ENCODE measurements at regions not wholly inside any gene's neighbourhood (a gene's known extent, or its start where the extent isn't known, plus 50 kb on each side); places are given as distances from the start of the nearest gene placed in this dataset.

DNA sequence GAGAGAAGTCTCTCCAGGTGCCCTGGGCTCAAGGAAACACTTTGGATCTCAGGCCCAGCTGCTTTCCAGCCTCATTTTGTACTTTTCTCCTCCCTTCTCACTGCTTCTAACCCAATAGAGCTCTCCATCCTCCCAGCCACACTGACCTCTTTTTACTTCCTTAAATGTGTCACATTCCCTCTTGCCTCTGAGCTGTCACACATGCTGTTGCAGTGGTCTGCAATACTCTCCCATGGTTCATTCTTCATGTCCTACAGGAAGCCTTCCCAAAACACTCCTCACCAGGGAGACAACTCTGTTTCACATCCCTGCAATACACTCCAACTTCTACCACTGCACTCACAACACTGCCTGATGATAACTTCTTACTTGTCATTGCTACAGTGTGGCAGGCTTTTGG is 242.1 kb upstream of the DYNLRB2 start:
- DNase-seq, result no peak

DNA sequence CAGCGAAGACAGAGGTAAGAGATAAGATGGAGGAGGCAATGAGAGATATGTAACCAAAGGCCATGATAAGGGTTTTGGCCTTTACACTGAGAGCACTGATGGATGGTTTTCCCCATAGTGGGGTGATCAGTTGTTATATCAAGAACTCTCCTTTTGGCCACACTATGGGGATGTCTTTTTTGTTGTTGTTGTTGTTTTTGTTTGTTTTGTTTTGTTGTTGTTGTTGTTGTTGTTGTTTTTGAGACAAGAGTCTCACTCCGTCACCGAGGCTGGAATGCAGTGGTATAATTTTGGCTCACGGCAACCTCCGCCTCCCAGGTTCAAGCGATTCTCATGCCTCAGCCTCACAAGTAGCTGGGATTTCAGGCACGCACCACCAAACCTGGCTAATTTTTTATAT is 244.8 kb upstream of the DYNLRB2 start:
- DNase-seq, result no peak

DNA sequence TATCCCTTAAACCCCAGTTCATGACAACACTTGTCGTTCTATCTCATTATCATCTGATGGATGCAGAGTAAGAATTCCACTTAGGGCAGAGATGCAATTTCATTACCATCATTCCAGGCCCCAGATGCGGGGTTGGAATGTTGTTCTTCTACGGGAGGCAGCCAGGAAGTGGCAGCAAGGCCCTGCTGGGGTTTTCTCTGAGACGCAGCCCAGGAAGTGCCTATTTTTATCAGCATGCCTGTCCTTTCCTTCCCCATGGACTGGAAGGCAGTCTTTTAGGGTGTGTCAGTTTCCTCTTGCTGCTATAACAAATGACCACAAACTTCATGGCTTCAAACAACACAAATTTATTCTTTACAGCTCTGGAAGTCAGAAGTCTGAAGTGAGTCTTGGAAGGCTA is 246.6 kb upstream of the DYNLRB2 start:
- no peak for DNase-seq

DNA sequence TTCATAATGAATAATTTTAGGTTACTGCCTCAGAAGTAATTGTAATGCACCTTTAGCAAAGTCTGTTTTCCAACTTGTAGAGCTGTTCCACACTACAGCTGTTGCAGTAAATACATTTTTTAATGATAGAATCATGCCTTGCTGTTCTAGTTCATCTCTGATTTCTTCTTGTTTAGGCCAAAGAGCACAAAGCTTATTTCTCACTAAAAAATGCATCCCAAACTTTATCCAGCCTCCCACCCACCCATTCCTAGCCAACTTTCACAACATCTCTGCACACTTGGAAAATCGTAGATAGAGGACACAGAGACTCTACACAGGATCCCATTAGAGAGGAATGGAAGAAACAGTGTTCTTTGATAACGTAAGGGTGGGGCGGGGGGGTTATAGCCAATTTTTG is 252.2 kb upstream of the DYNLRB2 start:
- DNase-seq, result no peak

DNA sequence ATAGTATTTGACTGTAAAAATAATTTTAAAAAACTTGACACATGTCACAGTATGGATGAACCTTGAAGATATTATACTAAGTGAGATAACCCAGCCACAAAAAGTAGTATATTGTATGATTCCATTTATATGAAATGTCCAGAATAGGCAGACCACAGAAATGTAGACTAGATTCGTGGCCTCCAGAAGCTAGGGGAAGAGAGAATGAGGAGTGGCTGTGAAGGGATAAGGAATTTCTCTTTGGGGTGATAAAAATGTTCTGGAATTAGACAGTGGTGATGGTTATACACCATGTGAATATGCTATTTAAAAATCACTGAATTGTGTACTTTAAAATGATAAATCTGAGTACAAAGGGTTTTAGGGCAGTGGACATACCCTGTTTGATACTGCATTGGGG is 253.1 kb upstream of the DYNLRB2 start:
- DNase-seq, result no peak

DNA sequence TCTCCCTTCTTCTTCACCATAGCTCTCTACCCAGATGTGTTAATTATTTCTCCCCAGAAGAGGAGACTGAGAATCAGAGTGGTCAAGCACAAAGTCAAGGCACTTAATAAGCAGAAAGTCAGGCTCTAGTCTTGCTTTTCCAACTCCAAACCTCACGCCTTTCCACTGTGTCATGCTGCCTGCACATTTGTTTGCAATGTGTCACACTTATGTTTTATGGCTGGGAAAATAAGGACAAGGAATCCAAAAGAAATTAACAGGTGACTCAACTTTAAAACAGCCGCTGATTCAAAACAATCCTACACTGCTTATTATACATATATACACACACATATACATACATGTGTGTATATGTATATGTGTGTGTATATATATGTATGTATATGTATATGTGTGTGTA is 255.7 kb upstream of the DYNLRB2 start:
- DNase-seq, result no peak

DNA sequence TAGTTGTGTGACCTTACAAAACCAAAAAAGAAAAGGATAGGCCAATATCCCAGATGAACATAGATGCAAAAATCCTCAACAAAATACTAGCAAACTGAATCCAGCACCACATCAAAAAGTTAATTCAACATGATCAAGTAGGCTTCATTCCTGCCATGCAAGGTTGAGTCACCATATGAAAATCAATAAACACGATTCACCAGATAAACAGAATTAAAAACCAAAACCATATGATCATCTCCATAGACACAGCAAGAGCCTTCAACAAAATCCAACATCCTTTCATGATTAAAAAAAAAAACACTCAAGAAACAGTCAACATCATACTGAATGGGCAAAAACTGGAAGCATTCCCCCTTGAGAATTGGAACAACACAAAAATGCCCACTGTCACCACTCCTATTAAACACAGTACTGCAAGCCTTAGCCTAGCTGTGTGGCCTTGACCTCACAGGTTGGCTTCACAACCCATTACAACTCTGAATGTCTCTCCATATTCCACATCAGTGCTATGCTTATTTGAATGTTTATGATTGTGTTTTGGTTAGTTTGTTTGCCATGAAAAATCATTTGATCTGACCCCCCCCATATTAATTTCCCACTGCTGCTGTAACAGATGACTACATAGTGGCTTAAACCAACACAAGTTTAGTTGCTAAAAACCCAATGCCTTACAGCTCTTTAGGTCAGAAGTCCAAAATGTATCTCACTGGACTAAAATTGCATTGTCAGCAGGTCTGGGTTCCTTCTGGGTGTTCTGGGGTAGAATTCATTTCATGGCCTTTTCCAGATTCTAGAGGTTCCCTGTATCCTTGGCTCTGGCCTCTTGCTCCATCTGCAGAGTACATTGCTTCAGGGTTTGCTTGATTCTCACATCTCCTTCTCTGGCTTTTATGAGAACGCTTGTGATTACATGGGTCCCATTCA is 257.1 kb upstream of the DYNLRB2 start:
- DNase-seq, result no peak

DNA sequence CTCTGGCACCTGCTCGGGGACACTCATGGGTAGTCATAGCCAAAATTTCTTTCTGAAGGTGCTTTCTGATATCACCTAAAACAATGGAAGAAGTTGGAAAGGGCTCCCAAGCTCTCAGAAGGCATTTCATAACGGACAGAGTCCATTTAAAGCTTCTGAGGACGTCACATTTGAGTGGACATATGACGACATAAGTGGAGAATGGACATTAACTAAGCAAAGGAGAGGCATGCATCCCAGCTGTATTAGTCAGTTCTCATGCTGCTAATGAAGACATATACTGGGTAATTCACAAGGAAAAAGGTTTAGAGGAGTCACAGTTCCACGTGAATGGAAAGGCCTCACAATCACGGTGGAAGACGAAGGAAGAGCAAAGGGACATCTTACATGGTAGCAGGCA is 260.2 kb upstream of the DYNLRB2 start:
- DNase-seq, result no peak

DNA sequence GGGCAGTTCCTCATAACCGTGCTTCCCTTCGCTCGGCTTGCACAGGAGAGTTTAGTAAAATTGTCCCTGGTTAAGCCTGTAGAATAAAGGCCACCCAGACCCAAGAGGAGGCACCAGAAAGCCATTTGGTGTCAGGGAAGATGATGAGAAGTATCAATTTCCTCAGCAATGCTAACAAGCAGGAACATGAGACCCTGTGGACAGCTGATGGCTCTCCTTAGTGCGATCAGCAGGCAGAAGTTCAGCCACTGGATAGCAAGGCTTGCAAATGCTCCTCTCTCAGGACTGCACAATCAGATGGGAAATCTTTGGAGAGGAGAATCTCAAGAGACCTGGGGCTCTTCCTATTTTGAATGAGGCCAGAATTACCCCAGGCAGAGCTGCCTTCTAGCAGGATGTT is 261.1 kb upstream of the DYNLRB2 start:
- no peak for DNase-seq

DNA sequence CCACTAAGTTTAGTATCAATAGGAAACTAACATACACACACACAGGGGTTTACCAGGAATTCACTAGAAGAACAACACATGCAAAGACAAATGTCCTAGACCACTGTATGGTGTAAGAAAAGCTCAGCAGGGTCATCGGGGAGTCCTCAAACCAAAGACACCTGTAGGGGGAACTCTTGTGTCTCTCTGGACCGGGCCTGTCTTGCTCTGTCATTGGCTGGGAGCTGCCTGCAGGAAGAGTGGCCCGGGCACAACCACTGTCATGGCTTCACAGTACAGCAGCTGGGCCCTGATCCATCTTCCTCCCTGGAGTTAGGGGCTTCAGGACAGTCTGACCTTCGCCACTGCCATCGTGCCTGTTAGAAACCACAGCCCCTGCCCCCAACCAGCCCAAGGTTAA is 263.6 kb upstream of the DYNLRB2 start:
- DNase-seq, result no peak

DNA sequence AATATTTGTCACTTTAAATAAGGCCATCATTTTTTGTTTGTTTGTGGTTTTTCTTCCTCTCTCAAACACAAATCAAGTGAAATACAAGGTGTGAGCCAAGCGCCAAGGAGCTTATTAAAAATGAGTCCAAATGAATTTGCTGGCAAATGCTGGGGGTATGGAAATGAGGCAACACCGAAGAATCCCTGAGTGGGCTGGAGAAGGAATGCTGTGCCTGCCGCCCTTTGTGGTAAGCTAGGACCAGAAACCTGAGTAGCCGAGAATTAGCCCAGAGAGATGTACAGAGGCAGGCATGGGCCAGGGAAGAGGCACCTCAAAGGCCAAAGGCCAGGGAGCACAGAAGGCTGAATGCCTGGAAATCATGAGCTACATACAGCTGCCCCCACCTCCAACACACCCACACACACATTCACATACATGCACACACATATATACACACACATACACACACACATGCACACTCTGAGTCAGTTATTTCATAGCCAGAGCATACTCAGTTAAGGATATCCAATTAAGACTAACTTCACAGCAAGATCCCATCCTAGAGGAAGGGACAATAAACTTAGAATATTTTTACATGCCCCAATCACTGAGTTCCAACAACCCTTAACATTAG is 266.1 kb upstream of the DYNLRB2 start:
- DNase-seq, result no peak

DNA sequence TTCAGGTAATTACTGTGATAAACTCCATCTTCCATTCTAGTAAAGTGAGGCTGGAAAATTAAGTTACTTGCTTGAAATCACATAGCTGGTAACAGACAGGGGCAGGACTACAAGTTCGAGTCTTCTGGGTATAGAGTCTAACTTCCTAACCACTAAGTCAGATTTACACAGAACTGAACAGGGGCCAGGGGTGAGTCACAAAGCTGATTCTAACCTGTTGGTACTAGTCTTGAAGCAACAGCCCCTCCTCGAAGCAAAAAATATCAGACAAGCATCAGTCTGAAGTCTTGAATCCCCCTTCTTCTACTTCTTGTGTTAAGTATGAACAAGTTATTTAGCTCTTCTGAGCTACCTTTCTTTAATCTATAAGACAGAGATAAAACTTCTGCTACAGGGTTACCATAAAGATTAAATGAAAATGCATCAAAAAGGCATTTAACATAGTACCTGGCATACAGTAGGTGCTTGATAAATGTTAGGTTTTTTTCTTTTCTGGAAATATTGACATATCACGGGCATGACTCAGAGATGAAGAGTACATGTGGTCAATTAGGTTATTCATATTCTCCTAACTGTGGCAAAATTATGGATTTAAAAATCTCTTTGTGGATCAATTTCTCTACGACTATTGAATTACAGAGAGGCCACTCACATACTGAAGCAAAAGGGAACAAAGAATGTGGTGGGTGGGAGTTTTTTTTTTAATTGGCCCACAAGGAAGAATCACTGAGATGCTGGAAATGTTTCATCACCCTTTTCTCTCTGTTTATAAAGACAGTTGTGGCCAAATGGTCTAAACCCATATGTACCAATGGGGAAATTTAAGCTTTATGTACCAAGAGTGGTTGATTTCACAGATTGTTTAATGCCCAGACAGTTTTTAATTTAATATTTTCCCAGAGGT is 266.9 kb upstream of the DYNLRB2 start:
- DNase-seq, result no peak

DNA sequence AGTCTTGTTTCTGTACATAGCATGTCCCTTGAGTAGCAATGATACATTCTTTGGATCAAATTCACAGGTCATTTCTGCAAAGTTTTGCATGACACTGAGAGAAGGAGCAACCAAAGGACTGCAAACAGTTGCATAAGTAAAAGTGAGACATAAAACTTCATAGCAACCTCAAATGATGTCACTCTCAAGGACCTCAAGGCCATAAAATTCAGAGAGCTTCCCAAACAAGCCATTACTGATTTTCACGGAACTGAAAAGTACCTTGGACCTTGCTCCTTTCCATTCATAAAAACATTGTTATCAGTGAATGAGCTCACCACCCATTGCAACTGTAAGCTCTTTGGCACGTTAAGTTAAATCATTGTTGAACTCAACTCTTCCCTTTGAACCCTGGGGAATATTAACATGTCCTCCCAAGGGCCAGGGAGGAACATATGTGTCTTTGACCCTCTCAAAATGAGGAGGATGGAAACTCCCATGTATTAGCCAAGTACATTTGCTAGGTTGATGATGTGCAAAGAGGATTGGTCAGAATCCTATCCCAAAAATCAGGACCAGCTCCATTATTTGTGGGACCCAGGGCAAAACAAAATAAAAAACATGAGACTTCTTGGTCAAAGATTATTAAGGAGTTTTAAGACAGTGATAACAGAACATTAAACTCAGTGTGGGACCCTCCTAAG is 275.0 kb upstream of the DYNLRB2 start:
- no peak for DNase-seq

DNA sequence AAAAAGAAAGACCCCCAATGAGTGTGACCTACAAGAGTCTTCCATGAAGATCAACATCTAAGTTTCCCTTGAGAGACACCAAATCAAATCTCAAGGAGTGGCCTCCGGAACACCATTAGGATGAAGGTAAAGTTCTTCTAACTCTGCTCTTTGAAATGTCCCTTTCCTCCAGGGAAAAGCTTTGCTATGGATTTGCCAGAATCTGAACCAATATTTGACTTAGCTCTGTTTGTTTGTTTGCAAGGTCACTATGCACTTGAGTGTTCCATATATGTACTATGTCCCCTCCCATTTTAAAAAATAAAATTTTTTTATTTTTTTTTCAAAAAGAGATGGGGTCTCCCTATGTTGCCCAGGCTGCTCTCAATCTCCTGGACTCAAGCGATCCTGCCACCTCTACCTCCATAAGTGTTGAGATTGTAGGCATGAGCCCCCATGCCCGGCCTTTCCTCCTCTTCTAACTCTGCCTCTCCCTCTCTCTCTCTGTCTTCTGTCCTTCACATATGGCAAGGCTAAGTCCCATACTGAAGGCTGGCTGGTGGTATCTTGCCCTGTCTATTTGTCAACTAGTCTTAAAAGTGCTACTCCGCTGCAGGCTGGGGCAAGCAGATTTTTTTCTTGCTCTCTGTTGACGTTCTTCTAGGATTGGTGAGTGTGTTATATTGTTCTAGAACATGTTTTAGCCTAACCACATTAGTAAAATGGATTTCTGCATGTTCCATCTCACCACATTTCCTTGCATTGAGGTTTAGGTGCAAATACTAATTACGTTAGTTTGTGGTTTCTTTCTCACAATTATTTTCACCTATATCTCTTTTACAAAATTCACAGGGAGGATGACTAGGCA is 276.7 kb upstream of the DYNLRB2 start:
- DNase-seq, result no peak

DNA sequence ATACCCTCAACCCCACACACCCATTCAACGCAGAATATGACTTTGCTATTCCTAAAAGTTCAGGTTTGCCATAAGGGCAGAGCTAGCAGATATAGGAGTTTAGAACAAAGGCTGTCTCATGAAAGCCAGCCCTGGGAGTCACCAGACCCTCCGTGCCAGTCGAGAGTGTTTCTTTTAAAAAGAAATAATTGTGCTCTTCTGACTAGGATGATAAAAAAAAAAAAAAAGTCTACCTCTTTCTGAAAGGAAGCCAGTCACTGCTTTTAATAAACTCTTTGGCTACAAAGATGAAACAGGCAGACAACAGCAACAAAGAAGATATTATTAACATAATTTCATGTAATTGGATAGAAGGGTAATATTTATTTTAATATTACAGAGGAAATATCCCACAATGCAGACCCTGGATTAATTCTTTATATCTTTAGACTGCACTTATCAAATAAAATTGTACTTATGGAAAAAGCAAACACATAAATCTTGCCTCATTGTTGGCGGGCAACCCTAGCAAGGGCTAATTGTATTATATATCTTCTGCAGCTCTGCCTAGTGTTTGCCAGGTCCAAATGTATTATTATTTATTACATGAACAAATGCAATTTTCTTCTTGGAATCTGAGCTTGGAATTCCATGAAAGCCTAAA is 277.5 kb upstream of the DYNLRB2 start:
- DNase-seq, result no peak

DNA sequence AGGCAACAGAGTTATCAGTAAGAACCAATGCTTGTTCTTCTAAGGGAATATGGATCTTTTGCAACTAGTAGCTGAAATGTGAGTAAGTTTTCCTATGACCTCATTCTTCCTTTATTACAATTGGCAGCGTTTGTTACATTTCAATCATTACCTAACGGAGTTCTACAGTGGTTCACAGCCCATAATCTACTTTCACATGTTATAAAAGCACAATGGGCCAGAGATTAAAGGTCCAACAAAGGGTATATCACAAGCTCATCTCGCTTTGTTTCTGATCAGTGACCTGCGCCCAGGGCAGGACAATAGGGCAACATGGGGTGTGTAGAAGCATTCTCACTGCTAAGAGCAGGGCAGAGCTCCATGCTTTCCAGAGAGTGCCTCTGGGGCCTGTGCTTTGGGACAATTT is 279.9 kb upstream of the DYNLRB2 start:
- no peak for DNase-seq

DNA sequence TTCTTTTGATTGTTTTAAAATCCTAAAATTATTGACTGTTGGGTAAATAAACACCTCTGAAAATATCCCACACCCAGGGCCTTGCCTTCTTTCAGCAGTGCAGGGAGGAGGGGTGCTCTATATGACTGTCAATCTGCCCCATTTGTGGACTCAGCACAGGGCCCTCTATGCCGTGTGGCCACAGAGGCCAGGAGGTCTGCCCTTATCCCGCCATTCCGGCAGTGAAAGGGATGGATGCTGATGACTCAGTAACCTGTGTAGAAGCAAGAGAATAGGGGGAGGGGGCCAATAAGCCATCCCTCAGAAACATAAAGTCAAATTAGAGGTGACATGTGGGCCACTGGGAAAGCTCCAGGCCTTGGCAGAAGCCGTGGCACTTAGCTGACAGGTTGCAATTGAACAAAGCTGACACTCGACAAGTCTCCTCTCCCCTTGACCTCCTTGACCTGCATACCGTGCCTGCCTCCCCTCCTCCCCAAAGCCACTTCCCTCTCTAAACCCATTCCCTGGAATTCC is 281.4 kb upstream of the DYNLRB2 start:
- DNase-seq, result no peak

DNA sequence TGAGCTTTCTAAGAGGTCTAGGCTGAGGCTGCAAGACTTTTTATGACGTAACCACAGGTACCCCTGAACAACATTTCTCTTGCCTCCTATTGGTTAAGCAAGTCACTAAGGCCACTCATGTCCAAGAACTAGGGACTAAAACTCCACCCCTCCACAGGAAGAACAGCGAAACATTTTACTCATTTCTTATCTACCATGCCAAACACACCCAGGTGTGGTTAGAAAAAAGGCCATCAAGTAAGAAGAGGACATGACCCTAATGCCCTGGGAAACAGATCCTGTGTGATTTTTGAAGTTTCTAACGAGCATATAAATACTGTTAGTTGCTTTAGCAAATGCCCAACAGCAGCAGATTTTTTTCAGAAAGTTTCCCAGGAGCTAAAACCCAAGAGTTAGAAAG is 282.4 kb upstream of the DYNLRB2 start:
- no peak for DNase-seq

DNA sequence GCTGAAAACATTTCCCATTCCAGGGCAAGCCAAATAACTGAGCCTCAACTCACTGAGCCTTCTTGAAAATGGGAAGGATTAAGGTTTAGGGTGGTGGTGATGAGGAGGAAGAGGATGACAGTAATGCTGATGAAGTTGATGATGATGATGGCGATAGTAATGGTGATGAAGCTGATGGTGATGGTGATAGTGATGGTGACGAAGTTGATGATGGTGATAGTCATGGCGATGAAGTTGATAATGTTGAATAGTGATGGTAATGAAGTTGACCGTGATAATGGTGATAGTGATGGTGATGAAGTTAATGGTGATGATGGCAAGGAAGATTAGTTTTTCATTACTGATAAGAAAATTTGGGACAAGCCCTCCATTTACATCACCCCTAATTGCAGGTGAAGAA is 285.8 kb upstream of the DYNLRB2 start:
- DNase-seq, result no peak

DNA sequence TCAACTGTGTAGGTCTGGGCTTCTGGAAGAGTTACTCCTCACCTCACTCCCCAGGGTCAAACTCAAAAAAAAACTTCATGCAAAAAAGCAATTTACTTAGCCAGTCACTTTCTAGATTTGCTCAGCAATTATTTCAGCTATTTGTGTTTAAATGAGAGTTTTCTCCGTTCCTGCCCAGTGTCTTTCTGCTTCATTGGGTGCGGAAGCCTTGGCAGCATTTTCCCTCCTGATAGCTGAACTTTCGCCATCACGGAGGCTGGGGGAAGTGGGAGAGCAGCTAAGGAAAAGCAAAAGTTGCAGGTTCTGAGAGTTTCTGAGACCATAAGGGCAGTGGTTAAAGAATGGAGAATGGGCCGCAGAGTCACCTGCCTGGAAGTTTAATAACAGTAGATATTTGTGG is 287.1 kb upstream of the DYNLRB2 start:
- DNase-seq, result no peak

DNA sequence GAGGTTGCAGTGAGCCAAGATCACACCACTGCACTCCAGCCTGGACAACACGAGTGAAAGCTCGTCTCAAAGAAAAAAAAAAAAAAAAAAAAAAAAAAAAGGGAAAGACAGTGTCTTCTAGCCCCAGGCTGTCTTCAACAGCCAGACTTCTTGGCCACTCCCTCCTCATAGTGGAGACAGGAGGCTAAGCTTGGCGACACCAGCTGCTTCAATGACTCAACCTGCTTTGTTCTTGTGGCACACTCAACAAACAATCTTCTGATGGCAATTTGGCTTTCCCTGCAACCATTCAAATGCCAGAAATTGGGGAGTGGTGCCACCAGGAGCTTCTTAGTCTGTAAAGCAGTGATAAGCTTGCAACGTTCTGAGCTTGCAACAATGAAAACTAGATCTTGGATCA is 290.4 kb upstream of the DYNLRB2 start:
- DNase-seq, result no peak

All from activated CD4-positive, alpha-beta T cell treated with anti-CD3 and anti-CD28 coated beads for 1 hour (primary cell).